ENCODE measurements at regions not wholly inside any gene's neighbourhood (a gene's known extent, or its start where the extent isn't known, plus 50 kb on each side); places are given as distances from the start of the nearest gene placed in this dataset.

- H3K27me3 ChIP-seq (ENCODE audit: control insufficient read depth in 1 of 2, insufficient read depth in 2 of 2, low read length in 1 of 2): no peaks in the 10 kb centered on the region
- H3K36me3 ChIP-seq (ENCODE audit: control insufficient read depth in 1 of 2, insufficient read depth in 2 of 2, low read length in 1 of 2): no peaks in the 10 kb centered on the region
- H3K9me3 ChIP-seq (ENCODE audit: control insufficient read depth, low read length): no peaks in the 10 kb centered on the region
- no peaks in the 10 kb centered on the region for H3K4me1 ChIP-seq (ENCODE audit: control insufficient read depth in 1 of 2, insufficient read depth in 2 of 2, low read length in 2 of 2)
- no peak overlapping the region for H3K27ac ChIP-seq (ENCODE audit: low read depth in 1 of 2, low read length in 2 of 2)
- intact Hi-C loops (cut with DNase I): no loop called here
- WGBS, 2 donors: 71 to 74% methylated on average over 7 of the region's 7 CpGs
- ATAC-seq (ENCODE audit: low FRiP score): no peak
- no peak for DNase-seq
- H3K4me3 ChIP-seq (ENCODE audit: low read length in 2 of 2): no peak overlapping the region
These were observed 151.4 kb upstream of the ETV3 start for GRCh38 chr1:157289424-157290105.

GRCh38 chr1:157288996-157289395, 150.8 kb upstream of the ETV3 start:
- intact Hi-C loops (cut with DNase I): no loop called here
- ATAC-seq (ENCODE audit: low FRiP score): no peak
- Histone ChIP-seq H3K9me3 (ENCODE audit: control insufficient read depth, low read length) (no peaks in the 10 kb centered on the region), H3K36me3 (ENCODE audit: control insufficient read depth in 1 of 2, insufficient read depth in 2 of 2, low read length in 1 of 2) (no peaks in the 10 kb centered on the region), H3K27me3 (ENCODE audit: control insufficient read depth in 1 of 2, insufficient read depth in 2 of 2, low read length in 1 of 2) (no peaks in the 10 kb centered on the region), H3K4me3 (ENCODE audit: low read length in 2 of 2) (no peak overlapping the region), H3K27ac (ENCODE audit: low read depth in 1 of 2, low read length in 2 of 2) (no peak overlapping the region), H3K4me1 (ENCODE audit: control insufficient read depth in 1 of 2, insufficient read depth in 2 of 2, low read length in 2 of 2) (no peaks in the 10 kb centered on the region)
- no peak for DNase-seq

GRCh38 chr1:157288492-157288891, 150.3 kb upstream of the ETV3 start:
- ATAC-seq (ENCODE audit: low FRiP score) (no peak), DNase-seq (no peak)
- Histone ChIP-seq H3K36me3 (ENCODE audit: control insufficient read depth in 1 of 2, insufficient read depth in 2 of 2, low read length in 1 of 2) (no peaks in the 10 kb centered on the region), H3K27me3 (ENCODE audit: control insufficient read depth in 1 of 2, insufficient read depth in 2 of 2, low read length in 1 of 2) (no peaks in the 10 kb centered on the region), H3K27ac (ENCODE audit: low read depth in 1 of 2, low read length in 2 of 2) (no peak overlapping the region), H3K4me1 (ENCODE audit: control insufficient read depth in 1 of 2, insufficient read depth in 2 of 2, low read length in 2 of 2) (no peaks in the 10 kb centered on the region), H3K4me3 (ENCODE audit: low read length in 2 of 2) (no peak overlapping the region), H3K9me3 (ENCODE audit: control insufficient read depth, low read length) (no peaks in the 10 kb centered on the region)
- whole genome bisulfite sequencing, 2 donors: 43 to 56% methylated on average over 4 of the region's 4 CpGs
- intact Hi-C loops (cut with DNase I): no loop called here

- no peaks in the 10 kb centered on the region for H3K4me1 ChIP-seq (ENCODE audit: control insufficient read depth in 1 of 2, insufficient read depth in 2 of 2, low read length in 2 of 2)
- no peak for DNase-seq
- no peaks in the 10 kb centered on the region for H3K36me3 ChIP-seq (ENCODE audit: control insufficient read depth in 1 of 2, insufficient read depth in 2 of 2, low read length in 1 of 2)
- no peak overlapping the region for H3K27ac ChIP-seq (ENCODE audit: low read depth in 1 of 2, low read length in 2 of 2)
- no peak for ATAC-seq (ENCODE audit: low FRiP score)
- WGBS, 2 donors: 88 to 94% methylated on average over 1 of the region's 1 CpG
- H3K27me3 ChIP-seq (ENCODE audit: control insufficient read depth in 1 of 2, insufficient read depth in 2 of 2, low read length in 1 of 2): no peaks in the 10 kb centered on the region
- intact Hi-C loops (cut with DNase I): no loop called here
- H3K4me3 ChIP-seq (ENCODE audit: low read length in 2 of 2): no peak overlapping the region
- no peaks in the 10 kb centered on the region for H3K9me3 ChIP-seq (ENCODE audit: control insufficient read depth, low read length)
These were observed 149.8 kb upstream of the ETV3 start for GRCh38 chr1:157288006-157288405.

- WGBS, 2 donors: 72 to 73% methylated on average over 5 of the region's 5 CpGs
- Histone ChIP-seq H3K27ac (ENCODE audit: low read depth in 1 of 2, low read length in 2 of 2) (no peak overlapping the region), H3K4me3 (ENCODE audit: low read length in 2 of 2) (no peak overlapping the region), H3K27me3 (ENCODE audit: control insufficient read depth in 1 of 2, insufficient read depth in 2 of 2, low read length in 1 of 2) (no peaks in the 10 kb centered on the region), H3K9me3 (ENCODE audit: control insufficient read depth, low read length) (no peaks in the 10 kb centered on the region), H3K4me1 (ENCODE audit: control insufficient read depth in 1 of 2, insufficient read depth in 2 of 2, low read length in 2 of 2) (no peaks in the 10 kb centered on the region), H3K36me3 (ENCODE audit: control insufficient read depth in 1 of 2, insufficient read depth in 2 of 2, low read length in 1 of 2) (no peaks in the 10 kb centered on the region)
- DNase-seq (no peak), ATAC-seq (ENCODE audit: low FRiP score) (no peak)
- intact Hi-C loops (cut with DNase I): no loop called here
These were observed 149.3 kb upstream of the ETV3 start for GRCh38 chr1:157287462-157287861.

- Histone ChIP-seq H3K36me3 (ENCODE audit: control insufficient read depth in 1 of 2, insufficient read depth in 2 of 2, low read length in 1 of 2) (no peaks in the 10 kb centered on the region), H3K27ac (ENCODE audit: low read depth in 1 of 2, low read length in 2 of 2) (no peak overlapping the region), H3K4me1 (ENCODE audit: control insufficient read depth in 1 of 2, insufficient read depth in 2 of 2, low read length in 2 of 2) (no peaks in the 10 kb centered on the region), H3K9me3 (ENCODE audit: control insufficient read depth, low read length) (no peaks in the 10 kb centered on the region), H3K4me3 (ENCODE audit: low read length in 2 of 2) (no peak overlapping the region), H3K27me3 (ENCODE audit: control insufficient read depth in 1 of 2, insufficient read depth in 2 of 2, low read length in 1 of 2) (no peaks in the 10 kb centered on the region)
- intact Hi-C loops (cut with DNase I): no loop called here
- DNase-seq: no peak
- WGBS, 2 donors: 87 to 95% methylated on average over 10 of the region's 10 CpGs
- no peak for ATAC-seq (ENCODE audit: low FRiP score)
These were observed 148.6 kb upstream of the ETV3 start for GRCh38 chr1:157286646-157287420.

- no peaks in the 10 kb centered on the region for H3K36me3 ChIP-seq (ENCODE audit: control insufficient read depth in 1 of 2, insufficient read depth in 2 of 2, low read length in 1 of 2)
- WGBS, 2 donors: 80 to 89% methylated on average over 2 of the region's 2 CpGs
- DNase-seq (no peak), ATAC-seq (ENCODE audit: low FRiP score) (no peak)
- H3K4me3 ChIP-seq (ENCODE audit: low read length in 2 of 2): no peak overlapping the region
- no peak overlapping the region for H3K27ac ChIP-seq (ENCODE audit: low read depth in 1 of 2, low read length in 2 of 2)
- H3K4me1 ChIP-seq (ENCODE audit: control insufficient read depth in 1 of 2, insufficient read depth in 2 of 2, low read length in 2 of 2): no peaks in the 10 kb centered on the region
- H3K9me3 ChIP-seq (ENCODE audit: control insufficient read depth, low read length): no peaks in the 10 kb centered on the region
- intact Hi-C loops (cut with DNase I): no loop called here
- no peaks in the 10 kb centered on the region for H3K27me3 ChIP-seq (ENCODE audit: control insufficient read depth in 1 of 2, insufficient read depth in 2 of 2, low read length in 1 of 2)
These were observed 147.9 kb upstream of the ETV3 start for GRCh38 chr1:157286096-157286495.

GRCh38 chr1:157284451-157284850, 146.3 kb upstream of the ETV3 start:
- Histone ChIP-seq H3K27me3 (ENCODE audit: control insufficient read depth in 1 of 2, insufficient read depth in 2 of 2, low read length in 1 of 2) (no peaks in the 10 kb centered on the region), H3K4me3 (ENCODE audit: low read length in 2 of 2) (no peak overlapping the region), H3K36me3 (ENCODE audit: control insufficient read depth in 1 of 2, insufficient read depth in 2 of 2, low read length in 1 of 2) (no peaks in the 10 kb centered on the region), H3K4me1 (ENCODE audit: control insufficient read depth in 1 of 2, insufficient read depth in 2 of 2, low read length in 2 of 2) (no peaks in the 10 kb centered on the region), H3K27ac (ENCODE audit: low read depth in 1 of 2, low read length in 2 of 2) (no peak overlapping the region), H3K9me3 (ENCODE audit: control insufficient read depth, low read length) (no peaks in the 10 kb centered on the region)
- intact Hi-C loops (cut with DNase I): no loop called here
- DNase-seq (no peak), ATAC-seq (ENCODE audit: low FRiP score) (no peak)
- 60 to 73% methylated on average over 1 of the region's 1 CpG for WGBS, 2 donors

- H3K27ac ChIP-seq (ENCODE audit: low read depth in 1 of 2, low read length in 2 of 2): no peak overlapping the region
- 38 to 40% methylated on average over 3 of the region's 3 CpGs for WGBS, 2 donors
- no peaks in the 10 kb centered on the region for H3K36me3 ChIP-seq (ENCODE audit: control insufficient read depth in 1 of 2, insufficient read depth in 2 of 2, low read length in 1 of 2)
- intact Hi-C loops (cut with DNase I): no loop called here
- H3K4me3 ChIP-seq (ENCODE audit: low read length in 2 of 2): no peak overlapping the region
- ATAC-seq (ENCODE audit: low FRiP score) (no peak), DNase-seq (no peak)
- no peaks in the 10 kb centered on the region for H3K27me3 ChIP-seq (ENCODE audit: control insufficient read depth in 1 of 2, insufficient read depth in 2 of 2, low read length in 1 of 2)
- H3K9me3 ChIP-seq (ENCODE audit: control insufficient read depth, low read length): no peaks in the 10 kb centered on the region
- no peaks in the 10 kb centered on the region for H3K4me1 ChIP-seq (ENCODE audit: control insufficient read depth in 1 of 2, insufficient read depth in 2 of 2, low read length in 2 of 2)
These were observed 141.6 kb upstream of the ETV3 start for GRCh38 chr1:157279802-157280140.

Data from aorta (tissue), 5 donors.